ENCODE measurements at regions not wholly inside any gene's neighbourhood (a gene's known extent, or its start where the extent isn't known, plus 50 kb on each side); places are given as distances from the start of the nearest gene placed in this dataset.

- Histone ChIP-seq H3K4me1 (ENCODE audit: insufficient read depth) (no peaks in the 10 kb centered on the region), H3K27me3 (no peaks in the 10 kb centered on the region), H3K4me3 (no peak overlapping the region), H3K9me3 (no peaks in the 10 kb centered on the region), H3K36me3 (no peaks in the 10 kb centered on the region), H3K27ac (no peak overlapping the region)
- no peak for DNase-seq
- WGBS, 3 donors: 87 to 91% (median 87%) methylated on average over 12 of the region's 12 CpGs
- TF ChIP-seq POLR2A (IDR thresholded peaks at IDR 0.05) (no peak), CTCF (IDR thresholded peaks at IDR 0.05) (no peak), EP300 (IDR thresholded peaks at IDR 0.05) (no peak)
- intact Hi-C loops (cut with DNase I): no loop called here
Observed at GRCh38 chr22:47250995-47251765, 488.7 kb downstream of the TBC1D22A start.

GRCh38 chr22:47249370-47249928, 487.0 kb downstream of the TBC1D22A start:
- no peaks in the 10 kb centered on the region for H3K9me3 ChIP-seq
- intact Hi-C loops (cut with DNase I): no loop called here
- TF ChIP-seq CTCF (IDR thresholded peaks at IDR 0.05) (no peak), EP300 (IDR thresholded peaks at IDR 0.05) (no peak), POLR2A (IDR thresholded peaks at IDR 0.05) (no peak)
- no peak overlapping the region for H3K4me3 ChIP-seq
- 44 to 57% (median 45%) methylated on average over 8 of the region's 8 CpGs for WGBS, 3 donors
- DNase-seq: no peak
- H3K27ac ChIP-seq: no peak overlapping the region
- H3K27me3 ChIP-seq: no peaks in the 10 kb centered on the region
- H3K36me3 ChIP-seq: no peaks in the 10 kb centered on the region
- H3K4me1 ChIP-seq (ENCODE audit: insufficient read depth): no peaks in the 10 kb centered on the region

GRCh38 chr22:47248925-47249324, 486.5 kb downstream of the TBC1D22A start:
- intact Hi-C loops (cut with DNase I): no loop called here
- H3K27ac ChIP-seq: no peak overlapping the region
- H3K4me3 ChIP-seq: no peak overlapping the region
- no peak for TF ChIP-seq POLR2A (IDR thresholded peaks at IDR 0.05)
- TF ChIP-seq EP300 (IDR thresholded peaks at IDR 0.05): no peak
- no peak for TF ChIP-seq CTCF (IDR thresholded peaks at IDR 0.05)
- WGBS, 3 donors: 70 to 85% (median 78%) methylated on average over 4 of the region's 4 CpGs
- H3K36me3 ChIP-seq: no peaks in the 10 kb centered on the region
- no peaks in the 10 kb centered on the region for H3K27me3 ChIP-seq
- no peaks in the 10 kb centered on the region for H3K9me3 ChIP-seq
- H3K4me1 ChIP-seq (ENCODE audit: insufficient read depth): no peaks in the 10 kb centered on the region
- DNase-seq: no peak

- H3K4me3 ChIP-seq: no peak overlapping the region
- WGBS, 3 donors: 73 to 77% (median 75%) methylated on average over 10 to 12 of the region's 12 CpGs
- H3K36me3 ChIP-seq: no peaks in the 10 kb centered on the region
- no peaks in the 10 kb centered on the region for H3K9me3 ChIP-seq
- intact Hi-C loops (cut with DNase I): no loop called here
- H3K4me1 ChIP-seq (ENCODE audit: insufficient read depth): no peaks in the 10 kb centered on the region
- H3K27me3 ChIP-seq: no peaks in the 10 kb centered on the region
- H3K27ac ChIP-seq: no peak overlapping the region
- TF ChIP-seq EP300 (IDR thresholded peaks at IDR 0.05): no peak
- no peak for TF ChIP-seq CTCF (IDR thresholded peaks at IDR 0.05)
- TF ChIP-seq POLR2A (IDR thresholded peaks at IDR 0.05): no peak
- DNase-seq: no peak
Observed at GRCh38 chr22:47247579-47248240, 485.3 kb downstream of the TBC1D22A start.
